ENCODE measurements at regions not wholly inside any gene's neighbourhood (a gene's known extent, or its start where the extent isn't known, plus 50 kb on each side); places are given as distances from the start of the nearest gene placed in this dataset.

DNA sequence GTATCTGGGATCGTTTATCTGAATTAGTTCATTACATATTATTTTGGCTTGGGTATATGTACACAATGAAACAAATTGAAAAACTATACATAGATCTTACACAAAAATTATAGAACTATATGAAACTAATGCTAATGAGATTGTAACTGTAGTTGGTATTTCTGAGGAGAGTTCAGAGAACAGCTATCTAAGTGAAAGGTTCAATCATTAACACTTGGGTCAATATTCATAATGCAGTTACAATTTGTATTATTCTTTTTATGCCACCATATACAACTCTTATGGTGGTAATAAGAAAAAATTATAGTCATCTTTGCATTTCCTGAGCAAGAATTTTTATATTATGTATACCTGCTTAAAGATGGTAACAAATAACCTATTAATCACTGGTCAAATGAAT is 461.0 kb downstream of the GRXCR1 start:
- DNase-seq (ENCODE audit: low spot score): no peak
- H3K36me3 ChIP-seq (replicated peaks in 1 of 2; ENCODE audit: control insufficient read depth in 1 of 2, insufficient read depth in 2 of 2, low read length in 2 of 2): no peaks in the 10 kb centered on the region
- H3K4me1 ChIP-seq (ENCODE audit: insufficient read depth, low read length): peaks cover 71% of the 10 kb centered on the region
- peaks cover 17% of the 10 kb centered on the region for H3K9me3 ChIP-seq (ENCODE audit: low read length)
- 5% methylated on average over 1 of the region's 1 CpG for WGBS (ENCODE audit: low lambda C conversion rate)
- ChIA-PET CTCF (ENCODE audit: low intra/inter-chr PET ratio, low total read pairs) (no interaction called here), POLR2A (no interaction called here)
- no peak overlapping the region for H3K9ac ChIP-seq (ENCODE audit: insufficient read depth, low read depth, low read length)
- TF ChIP-seq RNF2 (conservative IDR thresholded peaks at IDR 0.05; ENCODE audit: low read depth): no peak
- TF ChIP-seq ZNF350 (CRISPR knock-in tag; IDR thresholded peaks at IDR 0.05; ENCODE audit: borderline replicate concordance, low read depth): no peak
- no peak for TF ChIP-seq SOX5 (CRISPR knock-in tag; IDR thresholded peaks at IDR 0.05; ENCODE audit: borderline replicate concordance)
- TF ChIP-seq TEAD2 (CRISPR knock-in tag; IDR thresholded peaks at IDR 0.05): no peak
- TF ChIP-seq ZBTB20 (CRISPR knock-in tag; IDR thresholded peaks at IDR 0.05; ENCODE audit: borderline replicate concordance, low read depth): no peak
- TF ChIP-seq ZNF501 (CRISPR knock-in tag; IDR thresholded peaks at IDR 0.05): no peak
- no peak for TF ChIP-seq ZNF567 (CRISPR knock-in tag; IDR thresholded peaks at IDR 0.05; ENCODE audit: borderline replicate concordance)
- TF ChIP-seq KDM3A (CRISPR knock-in tag; IDR thresholded peaks at IDR 0.05; ENCODE audit: low read depth): no peak
- no peak for TF ChIP-seq REL (CRISPR knock-in tag; conservative IDR thresholded peaks at IDR 0.05)
- FAIRE-seq: no peak
- no peak overlapping the region for H2AFZ ChIP-seq (ENCODE audit: low read length)
- no peaks in the 10 kb centered on the region for H3K27me3 ChIP-seq (ENCODE audit: control insufficient read depth in 1 of 2, insufficient read depth in 2 of 2, low read length in 2 of 2)
- in situ Hi-C loops (cut with HindIII; ENCODE audit: extremely low pct_ligation_motif_present, low pct_unique_long_range_greater_than_20kb): no loop called here
- no peaks in the 10 kb centered on the region for H4K20me1 ChIP-seq (ENCODE audit: insufficient read depth, low read length)
- no TSS peak for BruUV-seq (replicated peaks)
- no peaks in the 10 kb centered on the region for H3K79me2 ChIP-seq (ENCODE audit: insufficient read depth, low read length)
- H3K27ac ChIP-seq (ENCODE audit: extremely low read length, insufficient read depth, low read length): no peak overlapping the region
- peak overlapping the region; percentile 49 for H3K4me2 ChIP-seq (ENCODE audit: low read depth, low read length)
- ATAC-seq: no peak
- no peak overlapping the region; a peak in 1 of 6 replicates for H3K4me3 ChIP-seq (replicated peaks in 1 of 3; ENCODE audit: insufficient read depth in 1 of 3, low read depth in 2 of 3, low read length in 3 of 3)
- intact Hi-C loops (cut with micrococcal nuclease; ENCODE audit: unreplicated experiment): loop anchor here (5.0 kb wide), 1 partner anchor 104 kb away; no protein-coding TSS in a partner anchor

DNA sequence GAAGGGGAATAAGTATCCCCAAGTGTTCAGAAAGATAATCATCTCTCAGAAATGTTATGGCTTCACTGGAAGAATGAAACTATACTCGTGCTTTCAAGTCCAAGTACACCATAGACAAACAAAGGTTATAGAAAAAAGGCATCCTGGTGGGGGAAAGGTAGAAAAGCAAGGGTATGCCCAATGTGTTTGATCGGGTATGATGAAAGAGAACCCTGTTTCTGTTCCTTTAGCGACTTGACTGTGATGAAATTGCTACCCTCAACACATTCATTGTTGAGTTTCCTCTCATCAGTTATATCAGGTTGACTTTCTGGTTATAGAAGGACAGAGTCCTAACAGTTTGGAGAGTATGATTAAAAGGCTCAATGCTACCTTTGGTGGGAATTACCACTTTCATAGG is 464.3 kb downstream of the GRXCR1 start:
- BruUV-seq (replicated peaks): no TSS peak
- Histone ChIP-seq H3K79me2 (ENCODE audit: insufficient read depth, low read length) (no peaks in the 10 kb centered on the region), H3K9me3 (ENCODE audit: low read length) (peaks cover 4% of the 10 kb centered on the region; the same call in 1 of the 2 replicates), H2AFZ (ENCODE audit: low read length) (no peak overlapping the region), H3K27me3 (ENCODE audit: control insufficient read depth in 1 of 2, insufficient read depth in 2 of 2, low read length in 2 of 2) (no peaks in the 10 kb centered on the region), H3K36me3 (replicated peaks in 1 of 2; ENCODE audit: control insufficient read depth in 1 of 2, insufficient read depth in 2 of 2, low read length in 2 of 2) (no peaks in the 10 kb centered on the region), H3K4me2 (ENCODE audit: low read depth, low read length) (peak overlapping the region; percentile 41), H3K4me1 (ENCODE audit: insufficient read depth, low read length) (peaks cover 78% of the 10 kb centered on the region), H3K4me3 (replicated peaks in 1 of 3; ENCODE audit: insufficient read depth in 1 of 3, low read depth in 2 of 3, low read length in 3 of 3) (no peak overlapping the region), H3K27ac (ENCODE audit: extremely low read length, insufficient read depth, low read length) (peak overlapping the region; percentile 50), H3K9ac (ENCODE audit: insufficient read depth, low read depth, low read length) (no peak overlapping the region), H4K20me1 (ENCODE audit: insufficient read depth, low read length) (no peaks in the 10 kb centered on the region)
- intact Hi-C loops (cut with micrococcal nuclease; ENCODE audit: unreplicated experiment): no loop called here
- POLR2A ChIA-PET: no interaction called here
- in situ Hi-C loops (cut with HindIII; ENCODE audit: extremely low pct_ligation_motif_present, low pct_unique_long_range_greater_than_20kb): no loop called here
- peak; percentile 88 for DNase-seq (ENCODE audit: low spot score)
- 2% methylated on average over 3 of the region's 3 CpGs for WGBS (ENCODE audit: low lambda C conversion rate)
- FAIRE-seq: no peak
- ATAC-seq: peak; percentile 54
- CTCF ChIA-PET (ENCODE audit: low intra/inter-chr PET ratio, low total read pairs): no interaction called here
- TF ChIP-seq, protein P1, sequence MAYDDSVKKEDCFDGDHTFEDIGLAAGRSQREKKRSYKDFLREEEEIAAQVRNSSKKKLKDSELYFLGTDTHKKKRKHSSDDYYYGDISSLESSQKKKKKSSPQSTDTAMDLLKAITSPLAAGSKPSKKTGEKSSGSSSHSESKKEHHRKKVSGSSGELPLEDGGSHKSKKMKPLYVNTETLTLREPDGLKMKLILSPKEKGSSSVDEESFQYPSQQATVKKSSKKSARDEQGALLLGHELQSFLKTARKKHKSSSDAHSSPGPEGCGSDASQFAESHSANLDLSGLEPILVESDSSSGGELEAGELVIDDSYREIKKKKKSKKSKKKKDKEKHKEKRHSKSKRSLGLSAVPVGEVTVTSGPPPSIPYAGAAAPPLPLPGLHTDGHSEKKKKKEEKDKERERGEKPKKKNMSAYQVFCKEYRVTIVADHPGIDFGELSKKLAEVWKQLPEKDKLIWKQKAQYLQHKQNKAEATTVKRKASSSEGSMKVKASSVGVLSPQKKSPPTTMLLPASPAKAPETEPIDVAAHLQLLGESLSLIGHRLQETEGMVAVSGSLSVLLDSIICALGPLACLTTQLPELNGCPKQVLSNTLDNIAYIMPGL (CRISPR knock-in tag; IDR thresholded peaks at IDR 0.05; ENCODE audit: borderline replicate concordance in 1 of 2, low read depth in 1 of 2): no peak
- TF ChIP-seq, protein P2, sequence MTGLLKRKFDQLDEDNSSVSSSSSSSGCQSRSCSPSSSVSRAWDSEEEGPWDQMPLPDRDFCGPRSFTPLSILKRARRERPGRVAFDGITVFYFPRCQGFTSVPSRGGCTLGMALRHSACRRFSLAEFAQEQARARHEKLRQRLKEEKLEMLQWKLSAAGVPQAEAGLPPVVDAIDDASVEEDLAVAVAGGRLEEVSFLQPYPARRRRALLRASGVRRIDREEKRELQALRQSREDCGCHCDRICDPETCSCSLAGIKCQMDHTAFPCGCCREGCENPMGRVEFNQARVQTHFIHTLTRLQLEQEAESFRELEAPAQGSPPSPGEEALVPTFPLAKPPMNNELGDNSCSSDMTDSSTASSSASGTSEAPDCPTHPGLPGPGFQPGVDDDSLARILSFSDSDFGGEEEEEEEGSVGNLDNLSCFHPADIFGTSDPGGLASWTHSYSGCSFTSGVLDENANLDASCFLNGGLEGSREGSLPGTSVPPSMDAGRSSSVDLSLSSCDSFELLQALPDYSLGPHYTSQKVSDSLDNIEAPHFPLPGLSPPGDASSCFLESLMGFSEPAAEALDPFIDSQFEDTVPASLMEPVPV (CRISPR knock-in tag; IDR thresholded peaks at IDR 0.05): no peak
- TF ChIP-seq ZNF550 (CRISPR knock-in tag; IDR thresholded peaks at IDR 0.05; ENCODE audit: borderline replicate concordance) (no peak), ZFP36L1 (CRISPR knock-in tag; IDR thresholded peaks at IDR 0.05) (no peak), TCF7L2 (IDR thresholded peaks at IDR 0.05; ENCODE audit: low read depth, low read length) (peak; percentile 58; the same call in 1 of the 2 replicates), ATF1 (CRISPR knock-in tag; IDR thresholded peaks at IDR 0.05) (no peak)
- TF ChIP-seq, protein P3, sequence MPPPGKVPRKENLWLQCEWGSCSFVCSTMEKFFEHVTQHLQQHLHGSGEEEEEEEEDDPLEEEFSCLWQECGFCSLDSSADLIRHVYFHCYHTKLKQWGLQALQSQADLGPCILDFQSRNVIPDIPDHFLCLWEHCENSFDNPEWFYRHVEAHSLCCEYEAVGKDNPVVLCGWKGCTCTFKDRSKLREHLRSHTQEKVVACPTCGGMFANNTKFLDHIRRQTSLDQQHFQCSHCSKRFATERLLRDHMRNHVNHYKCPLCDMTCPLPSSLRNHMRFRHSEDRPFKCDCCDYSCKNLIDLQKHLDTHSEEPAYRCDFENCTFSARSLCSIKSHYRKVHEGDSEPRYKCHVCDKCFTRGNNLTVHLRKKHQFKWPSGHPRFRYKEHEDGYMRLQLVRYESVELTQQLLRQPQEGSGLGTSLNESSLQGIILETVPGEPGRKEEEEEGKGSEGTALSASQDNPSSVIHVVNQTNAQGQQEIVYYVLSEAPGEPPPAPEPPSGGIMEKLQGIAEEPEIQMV (CRISPR knock-in tag; IDR thresholded peaks at IDR 0.05; ENCODE audit: low read depth): no peak

Measured in HepG2 (cell line).